HepG2 (cell line): ENCODE measurements at regions not wholly inside any gene's neighbourhood (a gene's known extent, or its start where the extent isn't known, plus 50 kb on each side); places are given as distances from the start of the nearest gene placed in this dataset.
A peak's percentile ranks its signal among the peaks of the same experiment; 100 is the strongest.

Experiments used
- ADNP ChIP-seq: sonication (generic); formaldehyde crosslinking; IDR thresholded peaks from 2 replicates; pipeline ENCODE4 v1.4.0; 2020; ENCODE audit warnings: missing genetic modification reagents
- ARNTL ChIP-seq: sonication (generic); formaldehyde crosslinking; IDR thresholded peaks from 2 replicates; pipeline ENCODE4 v1.4.0; 2020; ENCODE audit warnings: mild to moderate bottlenecking, missing genetic modification reagents
- CHCHD3 ChIP-seq: sonication (generic); formaldehyde crosslinking; IDR thresholded peaks from 2 replicates; pipeline ENCODE4 v1.8.0; 2022; ENCODE audit warnings: mild to moderate bottlenecking, missing genetic modification reagents, moderate library complexity
- FOXA1 ChIP-seq, 2 experiments: fragments of 450-650 bp in 1 of 2; sonication (generic) in 1 of 2; formaldehyde crosslinking in 1 of 2; IDR thresholded peaks; 2 replicates each; pipeline versions ENCODE4 v1.4.0 to v1.6.1; 2016 to 2020; ENCODE audit warnings: missing genetic modification reagents in 1 of 2
- GABPB1 ChIP-seq: IDR thresholded peaks from 2 replicates; pipeline ENCODE4 v1.6.1; 2016; ENCODE audit warnings: mild to moderate bottlenecking, missing genetic modification reagents, moderate library complexity, missing compliant biosample characterization
- HOXA9 ChIP-seq: sonication (generic); formaldehyde crosslinking; IDR thresholded peaks from 2 replicates; pipeline ENCODE4 v1.8.1; 2022; ENCODE audit warnings: missing genetic modification reagents, mild to moderate bottlenecking, moderate library complexity, borderline replicate concordance
- MED1 ChIP-seq: sonication (generic); formaldehyde crosslinking; IDR thresholded peaks from 2 replicates; pipeline ENCODE4 v1.4.0; 2020; ENCODE audit warnings: missing genetic modification reagents
- NCOA2 ChIP-seq: sonication (generic); formaldehyde crosslinking; IDR thresholded peaks from 2 replicates; pipeline ENCODE4 v1.8.0; 2022; ENCODE audit warnings: inconsistent platforms
- NCOA5 ChIP-seq: sonication (generic); formaldehyde crosslinking; IDR thresholded peaks from 2 replicates; pipeline ENCODE4 v1.4.0; 2020; ENCODE audit warnings: missing genetic modification reagents
- PAX8 ChIP-seq: sonication (generic); formaldehyde crosslinking; IDR thresholded peaks from 2 replicates; pipeline ENCODE4 v1.8.0; 2022; ENCODE audit warnings: mild to moderate bottlenecking, missing genetic modification reagents, borderline replicate concordance
- RCOR2 ChIP-seq: IDR thresholded peaks from 2 replicates; pipeline ENCODE4 v1.6.1; 2016; ENCODE audit warnings: missing biosample characterization, missing genetic modification reagents
- RFX1 ChIP-seq: fragments of 450-650 bp; IDR thresholded peaks from 2 replicates; pipeline ENCODE4 v1.6.1; 2017
- SIX4 ChIP-seq: sonication (generic); formaldehyde crosslinking; IDR thresholded peaks from 2 replicates; pipeline ENCODE4 v1.4.0; 2020; ENCODE audit warnings: missing genetic modification reagents
- TRIM24 ChIP-seq: sonication (generic); formaldehyde crosslinking; IDR thresholded peaks from 2 replicates; pipeline ENCODE4 v1.8.0; 2022; ENCODE audit warnings: mild to moderate bottlenecking, missing genetic modification reagents
- ZNF24 ChIP-seq: fragments of 450-650 bp; IDR thresholded peaks from 2 replicates; pipeline ENCODE4 v1.6.1; 2017; ENCODE audit warnings: antibody characterized with exemption, mild to moderate bottlenecking
- ZNF335 ChIP-seq: sonication (generic); formaldehyde crosslinking; IDR thresholded peaks from 2 replicates; pipeline ENCODE4 v1.4.0; 2020; ENCODE audit warnings: missing genetic modification reagents
- ZNF619 ChIP-seq: sonication (generic); formaldehyde crosslinking; IDR thresholded peaks from 2 replicates; pipeline ENCODE4 v1.4.0; 2020; ENCODE audit warnings: mild to moderate bottlenecking, missing genetic modification reagents
- ZNF678 ChIP-seq: sonication (generic); formaldehyde crosslinking; IDR thresholded peaks from 2 replicates; pipeline ENCODE4 v1.4.0; 2020; ENCODE audit warnings: mild to moderate bottlenecking, missing genetic modification reagents
- ZNF775 ChIP-seq: sonication (generic); formaldehyde crosslinking; IDR thresholded peaks from 2 replicates; pipeline ENCODE4 v1.4.0; 2020; ENCODE audit warnings: missing genetic modification reagents, mild to moderate bottlenecking, moderate library complexity, borderline replicate concordance
- ZSCAN9 ChIP-seq: IDR thresholded peaks from 2 replicates; pipeline ENCODE4 v1.6.1; 2016; ENCODE audit warnings: borderline replicate concordance
- TF ChIP-seq, protein P1 (sequence below): sonication (generic); formaldehyde crosslinking; IDR thresholded peaks from 2 replicates; pipeline ENCODE4 v1.4.0; 2020; ENCODE audit warnings: missing genetic modification reagents; ENCODE audit errors: not compliant biosample characterization
- TF ChIP-seq, protein P2 (sequence below): sonication (generic); formaldehyde crosslinking; conservative IDR thresholded peaks from 2 replicates; pipeline ENCODE4 v1.5.0; 2020; ENCODE audit warnings: missing genetic modification reagents
- TF ChIP-seq, protein P3 (sequence below): sonication (generic); formaldehyde crosslinking; IDR thresholded peaks from 2 replicates; pipeline ENCODE4 v1.4.0; 2020; ENCODE audit warnings: missing genetic modification reagents
- TF ChIP-seq, protein P4 (sequence below): sonication (generic); formaldehyde crosslinking; IDR thresholded peaks from 2 replicates; pipeline ENCODE4 v1.4.0; 2020; ENCODE audit warnings: missing genetic modification reagents

DNA sequence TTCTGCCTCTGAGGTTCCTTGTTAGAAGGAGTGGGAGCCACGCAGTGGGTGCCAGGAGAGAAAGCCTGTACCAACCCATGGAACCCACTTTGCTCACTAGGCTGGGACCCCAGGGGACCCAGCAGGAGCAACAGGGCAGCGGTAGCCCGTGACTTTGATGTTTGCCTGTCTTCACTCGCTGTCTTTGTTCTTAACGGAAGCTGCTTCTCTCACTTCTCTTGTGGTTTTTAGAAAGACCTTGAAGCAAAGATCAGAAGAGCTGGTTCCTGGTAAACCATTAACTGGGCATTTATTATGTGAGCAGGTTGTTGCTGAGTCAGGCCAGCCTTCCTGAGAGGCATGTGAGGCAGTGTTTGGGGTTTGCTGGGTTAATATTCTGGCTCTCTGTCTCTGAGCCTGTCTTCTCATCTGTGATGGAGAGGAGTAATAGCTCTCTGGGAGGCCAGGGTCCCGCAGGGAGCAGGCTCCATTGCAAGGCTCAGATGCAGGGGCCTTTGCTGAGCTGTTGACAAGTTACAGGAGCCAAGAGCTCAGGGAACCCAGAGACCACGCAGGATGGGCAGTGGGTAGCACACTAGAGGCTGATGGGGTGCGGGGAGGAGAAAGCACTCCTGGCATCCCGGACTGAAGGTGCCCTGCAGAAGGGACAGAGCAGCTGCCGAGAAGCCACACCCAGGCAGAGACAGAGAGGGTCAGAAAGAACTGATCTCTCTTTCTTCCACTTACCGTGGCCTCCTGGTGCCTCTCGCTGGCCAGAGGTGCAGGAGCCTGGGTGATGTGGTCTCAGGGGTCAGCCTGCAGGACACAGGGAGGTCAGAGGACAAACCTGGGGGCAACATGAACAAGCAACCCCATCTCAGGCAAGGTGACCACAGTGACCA, 367.5 kb upstream of the C1orf174 start (continued):
- 0 out of 2 replicates have a peak, but pooled peaks have one; percentile 43 for TF ChIP-seq ZNF335 (CRISPR knock-in tag)
- peak; percentile 84; the same call in 1 of the 2 replicates for TF ChIP-seq ARNTL (CRISPR knock-in tag)
- TF ChIP-seq, protein P1, sequence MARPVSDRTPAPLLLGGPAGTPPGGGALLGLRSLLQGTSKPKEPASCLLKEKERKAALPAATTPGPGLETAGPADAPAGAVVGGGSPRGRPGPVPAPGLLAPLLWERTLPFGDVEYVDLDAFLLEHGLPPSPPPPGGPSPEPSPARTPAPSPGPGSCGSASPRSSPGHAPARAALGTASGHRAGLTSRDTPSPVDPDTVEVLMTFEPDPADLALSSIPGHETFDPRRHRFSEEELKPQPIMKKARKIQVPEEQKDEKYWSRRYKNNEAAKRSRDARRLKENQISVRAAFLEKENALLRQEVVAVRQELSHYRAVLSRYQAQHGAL (CRISPR knock-in tag) = no peak
- peak; percentile 98 for TF ChIP-seq NCOA2 (CRISPR knock-in tag)
- TF ChIP-seq ZNF775 = peak; percentile 97
- no peak for TF ChIP-seq TRIM24
- no peak for TF ChIP-seq ZNF24
- TF ChIP-seq MED1 (CRISPR knock-in tag) = peak; percentile 91
- no peak for TF ChIP-seq ZNF619 (CRISPR knock-in tag)
- no peak for TF ChIP-seq ZNF678 (CRISPR knock-in tag)
- TF ChIP-seq FOXA1 (IDR thresholded peaks at IDR 0.05) = no peak
- peak; percentile 61; the same call in 1 of the 2 replicates for TF ChIP-seq FOXA1 (CRISPR knock-in tag; IDR thresholded peaks at IDR 0.05)
- no peak for TF ChIP-seq ADNP (CRISPR knock-in tag)
- TF ChIP-seq NCOA5 (CRISPR knock-in tag) = no peak
- TF ChIP-seq CHCHD3 (CRISPR knock-in tag) = no peak
- TF ChIP-seq PAX8 (CRISPR knock-in tag) = no peak
- TF ChIP-seq, protein P2, sequence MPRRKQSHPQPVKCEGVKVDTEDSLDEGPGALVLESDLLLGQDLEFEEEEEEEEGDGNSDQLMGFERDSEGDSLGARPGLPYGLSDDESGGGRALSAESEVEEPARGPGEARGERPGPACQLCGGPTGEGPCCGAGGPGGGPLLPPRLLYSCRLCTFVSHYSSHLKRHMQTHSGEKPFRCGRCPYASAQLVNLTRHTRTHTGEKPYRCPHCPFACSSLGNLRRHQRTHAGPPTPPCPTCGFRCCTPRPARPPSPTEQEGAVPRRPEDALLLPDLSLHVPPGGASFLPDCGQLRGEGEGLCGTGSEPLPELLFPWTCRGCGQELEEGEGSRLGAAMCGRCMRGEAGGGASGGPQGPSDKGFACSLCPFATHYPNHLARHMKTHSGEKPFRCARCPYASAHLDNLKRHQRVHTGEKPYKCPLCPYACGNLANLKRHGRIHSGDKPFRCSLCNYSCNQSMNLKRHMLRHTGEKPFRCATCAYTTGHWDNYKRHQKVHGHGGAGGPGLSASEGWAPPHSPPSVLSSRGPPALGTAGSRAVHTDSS = no peak
- TF ChIP-seq RCOR2 = peak; percentile 68
- TF ChIP-seq GABPB1 (CRISPR knock-in tag) = no peak; the same call in 1 of the 2 replicates
- TF ChIP-seq, protein P3, sequence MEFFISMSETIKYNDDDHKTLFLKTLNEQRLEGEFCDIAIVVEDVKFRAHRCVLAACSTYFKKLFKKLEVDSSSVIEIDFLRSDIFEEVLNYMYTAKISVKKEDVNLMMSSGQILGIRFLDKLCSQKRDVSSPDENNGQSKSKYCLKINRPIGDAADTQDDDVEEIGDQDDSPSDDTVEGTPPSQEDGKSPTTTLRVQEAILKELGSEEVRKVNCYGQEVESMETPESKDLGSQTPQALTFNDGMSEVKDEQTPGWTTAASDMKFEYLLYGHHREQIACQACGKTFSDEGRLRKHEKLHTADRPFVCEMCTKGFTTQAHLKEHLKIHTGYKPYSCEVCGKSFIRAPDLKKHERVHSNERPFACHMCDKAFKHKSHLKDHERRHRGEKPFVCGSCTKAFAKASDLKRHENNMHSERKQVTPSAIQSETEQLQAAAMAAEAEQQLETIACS (CRISPR knock-in tag) = no peak
- TF ChIP-seq HOXA9 (CRISPR knock-in tag) = no peak
- TF ChIP-seq SIX4 (CRISPR knock-in tag) = peak; percentile 48
- TF ChIP-seq, protein P4, sequence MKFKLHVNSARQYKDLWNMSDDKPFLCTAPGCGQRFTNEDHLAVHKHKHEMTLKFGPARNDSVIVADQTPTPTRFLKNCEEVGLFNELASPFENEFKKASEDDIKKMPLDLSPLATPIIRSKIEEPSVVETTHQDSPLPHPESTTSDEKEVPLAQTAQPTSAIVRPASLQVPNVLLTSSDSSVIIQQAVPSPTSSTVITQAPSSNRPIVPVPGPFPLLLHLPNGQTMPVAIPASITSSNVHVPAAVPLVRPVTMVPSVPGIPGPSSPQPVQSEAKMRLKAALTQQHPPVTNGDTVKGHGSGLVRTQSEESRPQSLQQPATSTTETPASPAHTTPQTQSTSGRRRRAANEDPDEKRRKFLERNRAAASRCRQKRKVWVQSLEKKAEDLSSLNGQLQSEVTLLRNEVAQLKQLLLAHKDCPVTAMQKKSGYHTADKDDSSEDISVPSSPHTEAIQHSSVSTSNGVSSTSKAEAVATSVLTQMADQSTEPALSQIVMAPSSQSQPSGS (CRISPR knock-in tag) = no peak; the same call in 1 of the 2 replicates
- TF ChIP-seq RFX1 = no peak
- TF ChIP-seq ZSCAN9 (CRISPR knock-in tag) = 0 out of 2 replicates have a peak, but pooled peaks have one; percentile 36
